ENCODE measurements at regions not wholly inside any gene's neighbourhood (a gene's known extent, or its start where the extent isn't known, plus 50 kb on each side); places are given as distances from the start of the nearest gene placed in this dataset.

DNA sequence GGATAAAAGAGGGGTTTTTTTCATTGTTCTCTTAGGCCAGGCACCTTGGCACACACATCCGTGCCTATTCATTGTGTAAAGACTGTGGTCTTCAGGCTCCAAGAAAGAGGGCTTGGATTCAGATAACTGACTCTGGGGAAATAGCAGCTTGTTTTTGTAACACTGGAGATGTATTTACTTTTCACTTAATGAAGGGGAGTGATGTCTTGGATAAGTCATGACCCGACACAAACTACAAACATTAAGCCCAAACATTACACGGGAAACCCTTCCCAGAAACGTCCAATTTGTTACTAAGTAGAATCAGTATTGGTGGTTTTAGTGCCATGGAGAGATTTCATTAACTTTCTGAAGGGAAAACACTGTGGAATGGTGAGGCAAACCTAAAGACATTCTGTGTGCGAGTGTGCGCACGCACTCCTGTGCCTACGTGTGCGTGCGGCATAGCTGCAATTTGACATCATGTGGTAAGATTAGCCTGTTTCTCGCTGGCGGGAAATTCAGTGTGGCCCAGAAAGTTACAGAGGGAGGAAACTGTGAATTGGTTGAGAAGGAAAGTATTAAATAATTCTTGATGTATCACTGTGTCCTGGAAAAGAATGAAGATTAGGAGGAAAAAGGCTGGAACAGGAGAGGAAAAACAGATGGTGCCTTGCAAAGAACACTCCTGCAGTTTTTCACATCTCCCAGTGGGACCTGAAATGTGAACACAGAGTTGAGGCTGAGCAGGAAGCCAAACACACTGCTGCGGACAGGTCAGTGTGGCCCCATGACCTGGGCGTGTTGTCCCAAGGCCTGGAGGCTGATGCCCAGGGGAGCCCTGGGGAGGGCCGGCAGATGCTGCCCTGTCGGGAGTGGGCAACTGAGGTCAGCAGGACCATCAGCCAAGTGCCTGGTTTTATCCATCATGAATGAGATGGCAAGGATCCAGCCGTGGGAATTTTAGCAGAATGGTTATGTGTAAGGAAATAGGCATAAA lies 108.5 kb downstream of the GAS1 start:
- TF ChIP-seq, protein P1, sequence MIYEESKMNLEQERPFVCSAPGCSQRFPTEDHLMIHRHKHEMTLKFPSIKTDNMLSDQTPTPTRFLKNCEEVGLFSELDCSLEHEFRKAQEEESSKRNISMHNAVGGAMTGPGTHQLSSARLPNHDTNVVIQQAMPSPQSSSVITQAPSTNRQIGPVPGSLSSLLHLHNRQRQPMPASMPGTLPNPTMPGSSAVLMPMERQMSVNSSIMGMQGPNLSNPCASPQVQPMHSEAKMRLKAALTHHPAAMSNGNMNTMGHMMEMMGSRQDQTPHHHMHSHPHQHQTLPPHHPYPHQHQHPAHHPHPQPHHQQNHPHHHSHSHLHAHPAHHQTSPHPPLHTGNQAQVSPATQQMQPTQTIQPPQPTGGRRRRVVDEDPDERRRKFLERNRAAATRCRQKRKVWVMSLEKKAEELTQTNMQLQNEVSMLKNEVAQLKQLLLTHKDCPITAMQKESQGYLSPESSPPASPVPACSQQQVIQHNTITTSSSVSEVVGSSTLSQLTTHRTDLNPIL (CRISPR knock-in tag; IDR thresholded peaks at IDR 0.05; ENCODE audit: low read depth) = no peak
- TF ChIP-seq BACH2 (CRISPR knock-in tag; IDR thresholded peaks at IDR 0.05; ENCODE audit: borderline replicate concordance) (no peak), POU6F1 (CRISPR knock-in tag; IDR thresholded peaks at IDR 0.05; ENCODE audit: borderline replicate concordance, low read depth) (no peak), ZNF70 (CRISPR knock-in tag; IDR thresholded peaks at IDR 0.05) (no peak), ZNF565 (CRISPR knock-in tag; conservative IDR thresholded peaks at IDR 0.05; ENCODE audit: low read depth) (no peak), ARNTL (CRISPR knock-in tag; IDR thresholded peaks at IDR 0.05; ENCODE audit: borderline replicate concordance, low read depth) (no peak), ZFP30 (CRISPR knock-in tag; IDR thresholded peaks at IDR 0.05) (no peak), CSDC2 (CRISPR knock-in tag; IDR thresholded peaks at IDR 0.05) (no peak), ZFP3 (CRISPR knock-in tag; IDR thresholded peaks at IDR 0.05) (no peak), ISL1 (CRISPR knock-in tag; IDR thresholded peaks at IDR 0.05) (no peak), RARB (CRISPR knock-in tag; IDR thresholded peaks at IDR 0.05) (no peak), TCF4 (CRISPR knock-in tag; IDR thresholded peaks at IDR 0.05; ENCODE audit: borderline replicate concordance) (no peak)
- TF ChIP-seq, protein P2, sequence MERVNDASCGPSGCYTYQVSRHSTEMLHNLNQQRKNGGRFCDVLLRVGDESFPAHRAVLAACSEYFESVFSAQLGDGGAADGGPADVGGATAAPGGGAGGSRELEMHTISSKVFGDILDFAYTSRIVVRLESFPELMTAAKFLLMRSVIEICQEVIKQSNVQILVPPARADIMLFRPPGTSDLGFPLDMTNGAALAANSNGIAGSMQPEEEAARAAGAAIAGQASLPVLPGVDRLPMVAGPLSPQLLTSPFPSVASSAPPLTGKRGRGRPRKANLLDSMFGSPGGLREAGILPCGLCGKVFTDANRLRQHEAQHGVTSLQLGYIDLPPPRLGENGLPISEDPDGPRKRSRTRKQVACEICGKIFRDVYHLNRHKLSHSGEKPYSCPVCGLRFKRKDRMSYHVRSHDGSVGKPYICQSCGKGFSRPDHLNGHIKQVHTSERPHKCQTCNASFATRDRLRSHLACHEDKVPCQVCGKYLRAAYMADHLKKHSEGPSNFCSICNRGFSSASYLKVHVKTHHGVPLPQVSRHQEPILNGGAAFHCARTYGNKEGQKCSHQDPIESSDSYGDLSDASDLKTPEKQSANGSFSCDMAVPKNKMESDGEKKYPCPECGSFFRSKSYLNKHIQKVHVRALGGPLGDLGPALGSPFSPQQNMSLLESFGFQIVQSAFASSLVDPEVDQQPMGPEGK (CRISPR knock-in tag; IDR thresholded peaks at IDR 0.05; ENCODE audit: borderline replicate concordance) = no peak
- TF ChIP-seq, protein P3, sequence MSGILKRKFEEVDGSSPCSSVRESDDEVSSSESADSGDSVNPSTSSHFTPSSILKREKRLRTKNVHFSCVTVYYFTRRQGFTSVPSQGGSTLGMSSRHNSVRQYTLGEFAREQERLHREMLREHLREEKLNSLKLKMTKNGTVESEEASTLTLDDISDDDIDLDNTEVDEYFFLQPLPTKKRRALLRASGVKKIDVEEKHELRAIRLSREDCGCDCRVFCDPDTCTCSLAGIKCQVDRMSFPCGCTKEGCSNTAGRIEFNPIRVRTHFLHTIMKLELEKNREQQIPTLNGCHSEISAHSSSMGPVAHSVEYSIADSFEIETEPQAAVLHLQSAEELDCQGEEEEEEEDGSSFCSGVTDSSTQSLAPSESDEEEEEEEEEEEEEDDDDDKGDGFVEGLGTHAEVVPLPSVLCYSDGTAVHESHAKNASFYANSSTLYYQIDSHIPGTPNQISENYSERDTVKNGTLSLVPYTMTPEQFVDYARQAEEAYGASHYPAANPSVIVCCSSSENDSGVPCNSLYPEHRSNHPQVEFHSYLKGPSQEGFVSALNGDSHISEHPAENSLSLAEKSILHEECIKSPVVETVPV (CRISPR knock-in tag; IDR thresholded peaks at IDR 0.05) = no peak
